Type B pancreatic cell (in vitro differentiated cells): ENCODE measurements at regions not wholly inside any gene's neighbourhood (a gene's known extent, or its start where the extent isn't known, plus 50 kb on each side); places are given as distances from the start of the nearest gene placed in this dataset.

Experiments used
- DNase-seq: peaks from one replicate; pipeline ENCODE4 v3.0.0; 2021; ENCODE audit warnings: mixed read lengths; ENCODE audit not compliant: unreplicated experiment; ENCODE audit errors: extremely low spot score
- H3K27ac Mint-ChIP-seq: 2 replicates; pipeline ENCODE4 v1.8.0; 2021; ENCODE audit warnings: mild to moderate bottlenecking, mixed read lengths
- H3K27me3 Mint-ChIP-seq: 2 replicates; pipeline ENCODE4 v1.8.0; 2021; ENCODE audit warnings: mixed read lengths
- H3K36me3 Mint-ChIP-seq: 2 replicates; pipeline ENCODE4 v1.8.0; 2021; ENCODE audit warnings: mixed read lengths
- H3K4me1 Mint-ChIP-seq: one replicate; pipeline ENCODE4 v1.8.0; 2021; ENCODE audit warnings: mixed read lengths; ENCODE audit not compliant: unreplicated experiment
- H3K4me3 Mint-ChIP-seq: 2 replicates; pipeline ENCODE4 v1.8.0; 2021; ENCODE audit warnings: mild to moderate bottlenecking, mixed read lengths
- H3K9me3 Mint-ChIP-seq: 2 replicates; pipeline ENCODE4 v1.8.0; 2021; ENCODE audit warnings: mixed read lengths
- TF ChIP-seq, protein P1 (sequence below): fragments of 200-600 bp; sonication (generic); conservative IDR thresholded peaks from 2 replicates; pipeline ENCODE4 v1.5.0; 2021; ENCODE audit warnings: antibody characterized with exemption, mild to moderate bottlenecking

- no peaks in the 10 kb centered on the region for H3K9me3 Mint-ChIP-seq
- TF ChIP-seq, protein P1, sequence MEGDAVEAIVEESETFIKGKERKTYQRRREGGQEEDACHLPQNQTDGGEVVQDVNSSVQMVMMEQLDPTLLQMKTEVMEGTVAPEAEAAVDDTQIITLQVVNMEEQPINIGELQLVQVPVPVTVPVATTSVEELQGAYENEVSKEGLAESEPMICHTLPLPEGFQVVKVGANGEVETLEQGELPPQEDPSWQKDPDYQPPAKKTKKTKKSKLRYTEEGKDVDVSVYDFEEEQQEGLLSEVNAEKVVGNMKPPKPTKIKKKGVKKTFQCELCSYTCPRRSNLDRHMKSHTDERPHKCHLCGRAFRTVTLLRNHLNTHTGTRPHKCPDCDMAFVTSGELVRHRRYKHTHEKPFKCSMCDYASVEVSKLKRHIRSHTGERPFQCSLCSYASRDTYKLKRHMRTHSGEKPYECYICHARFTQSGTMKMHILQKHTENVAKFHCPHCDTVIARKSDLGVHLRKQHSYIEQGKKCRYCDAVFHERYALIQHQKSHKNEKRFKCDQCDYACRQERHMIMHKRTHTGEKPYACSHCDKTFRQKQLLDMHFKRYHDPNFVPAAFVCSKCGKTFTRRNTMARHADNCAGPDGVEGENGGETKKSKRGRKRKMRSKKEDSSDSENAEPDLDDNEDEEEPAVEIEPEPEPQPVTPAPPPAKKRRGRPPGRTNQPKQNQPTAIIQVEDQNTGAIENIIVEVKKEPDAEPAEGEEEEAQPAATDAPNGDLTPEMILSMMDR, result no peak
- H3K36me3 Mint-ChIP-seq, result no peaks in the 10 kb centered on the region
- H3K4me3 Mint-ChIP-seq, result no peak overlapping the region
- DNase-seq, result no peak
- no peak overlapping the region for H3K27ac Mint-ChIP-seq
- no peaks in the 10 kb centered on the region for H3K4me1 Mint-ChIP-seq
- peaks cover 3% of the 10 kb centered on the region for H3K27me3 Mint-ChIP-seq
Measured at GRCh38 chr1:29488794-29489311, 252.5 kb downstream of the PTPRU start.

GRCh38 chr1:29488086-29488793 lies 251.9 kb downstream of the PTPRU start:
- Mint-ChIP-seq H3K9me3 (no peaks in the 10 kb centered on the region), H3K4me1 (no peaks in the 10 kb centered on the region), H3K27ac (no peak overlapping the region), H3K27me3 (peaks cover 7% of the 10 kb centered on the region), H3K36me3 (no peaks in the 10 kb centered on the region), H3K4me3 (no peak overlapping the region)
- TF ChIP-seq, protein P1, result no peak
- DNase-seq, result no peak

DNA sequence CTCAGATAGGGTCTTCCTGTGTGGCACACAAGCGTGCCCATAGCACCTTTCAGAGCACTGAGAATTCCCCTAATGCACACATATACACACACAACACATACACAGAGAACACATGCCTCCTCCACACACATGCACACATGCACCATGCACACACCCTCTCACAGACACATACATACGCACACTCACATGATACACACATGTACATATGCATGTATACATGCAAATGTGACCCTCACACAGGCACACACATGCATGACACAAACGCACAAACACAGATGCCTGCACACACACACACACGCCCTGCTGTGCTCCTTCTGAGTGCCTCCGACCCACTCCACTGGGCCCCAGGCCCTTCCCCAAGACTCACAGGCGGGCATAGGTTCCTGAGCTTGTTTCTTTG lies 251.0 kb downstream of the PTPRU start:
- no peak for DNase-seq
- no peaks in the 10 kb centered on the region for H3K4me1 Mint-ChIP-seq
- no peaks in the 10 kb centered on the region for H3K36me3 Mint-ChIP-seq
- no peak overlapping the region for H3K4me3 Mint-ChIP-seq
- peaks cover 12% of the 10 kb centered on the region for H3K27me3 Mint-ChIP-seq
- no peaks in the 10 kb centered on the region for H3K9me3 Mint-ChIP-seq
- no peak overlapping the region for H3K27ac Mint-ChIP-seq
- TF ChIP-seq, protein P1, result no peak

DNA sequence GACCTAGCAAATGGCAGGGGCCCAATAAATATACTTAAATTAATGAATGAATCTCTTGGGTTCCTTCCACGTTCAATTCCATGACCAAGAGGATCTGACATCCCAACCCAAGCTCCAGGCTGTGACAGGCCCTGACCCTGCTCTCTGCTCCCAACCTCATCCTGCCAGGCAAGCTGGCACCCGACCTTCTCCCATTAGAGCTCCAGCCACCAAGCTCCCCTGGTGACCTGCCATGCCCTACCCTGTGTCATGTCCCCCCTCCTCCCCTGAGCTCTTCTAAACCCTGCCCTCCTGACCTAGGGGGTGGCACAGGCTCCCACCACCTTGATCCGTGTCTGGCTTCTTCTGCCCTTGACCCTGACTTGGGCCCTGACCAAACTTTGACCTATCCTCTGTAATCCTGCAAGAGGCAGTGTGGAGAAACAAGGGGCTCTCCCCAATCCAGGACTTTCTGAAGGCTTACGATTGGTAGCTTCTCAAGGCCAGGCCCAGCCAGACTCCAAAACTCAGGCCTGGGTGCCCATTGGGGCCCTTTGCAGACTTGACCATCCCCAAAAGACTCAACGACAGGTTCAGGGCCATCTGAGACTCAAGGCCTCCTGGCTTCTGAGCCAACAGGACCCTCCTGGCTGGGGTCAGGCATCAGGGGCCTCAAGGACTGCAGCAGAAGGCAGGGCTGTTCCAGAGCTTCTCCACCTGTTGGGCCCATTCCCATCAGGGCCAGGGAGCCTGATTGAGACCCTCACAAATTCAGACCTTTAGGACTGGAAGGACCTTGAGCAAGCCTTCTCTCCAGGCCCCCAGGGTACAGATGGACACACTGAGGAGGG lies 249.0 kb downstream of the PTPRU start:
- Mint-ChIP-seq H3K9me3 (no peaks in the 10 kb centered on the region), H3K36me3 (no peaks in the 10 kb centered on the region), H3K4me1 (no peaks in the 10 kb centered on the region), H3K4me3 (no peak overlapping the region), H3K27ac (no peak overlapping the region), H3K27me3 (peaks cover 16% of the 10 kb centered on the region)
- DNase-seq, result no peak
- TF ChIP-seq, protein P1, result no peak

DNA sequence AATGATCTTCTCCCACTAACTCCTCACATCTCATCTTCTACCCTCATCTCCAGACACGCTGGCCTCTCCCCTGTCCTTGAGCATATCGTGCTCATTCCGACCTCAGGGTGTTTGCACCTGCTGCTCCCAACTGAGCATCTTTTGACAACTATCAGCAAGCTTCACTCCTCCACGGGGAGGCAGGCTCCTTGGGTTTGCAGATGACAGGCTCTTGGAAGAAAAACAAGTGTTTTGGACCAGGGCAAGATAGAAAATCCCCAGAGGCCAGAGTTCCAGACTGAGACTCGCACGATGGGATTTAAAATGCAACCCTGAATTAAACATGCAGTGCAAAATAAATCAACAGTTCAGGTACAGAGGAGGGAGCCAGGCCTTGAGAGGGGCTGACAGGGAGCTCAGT lies 246.7 kb downstream of the PTPRU start:
- Mint-ChIP-seq H3K9me3 (no peaks in the 10 kb centered on the region), H3K36me3 (no peaks in the 10 kb centered on the region), H3K27ac (no peak overlapping the region), H3K4me3 (no peak overlapping the region), H3K27me3 (peaks cover 32% of the 10 kb centered on the region), H3K4me1 (peaks cover 5% of the 10 kb centered on the region)
- TF ChIP-seq, protein P1, result no peak
- DNase-seq, result no peak
